ENCODE measurements at regions not wholly inside any gene's neighbourhood (a gene's known extent, or its start where the extent isn't known, plus 50 kb on each side); places are given as distances from the start of the nearest gene placed in this dataset.

DNA sequence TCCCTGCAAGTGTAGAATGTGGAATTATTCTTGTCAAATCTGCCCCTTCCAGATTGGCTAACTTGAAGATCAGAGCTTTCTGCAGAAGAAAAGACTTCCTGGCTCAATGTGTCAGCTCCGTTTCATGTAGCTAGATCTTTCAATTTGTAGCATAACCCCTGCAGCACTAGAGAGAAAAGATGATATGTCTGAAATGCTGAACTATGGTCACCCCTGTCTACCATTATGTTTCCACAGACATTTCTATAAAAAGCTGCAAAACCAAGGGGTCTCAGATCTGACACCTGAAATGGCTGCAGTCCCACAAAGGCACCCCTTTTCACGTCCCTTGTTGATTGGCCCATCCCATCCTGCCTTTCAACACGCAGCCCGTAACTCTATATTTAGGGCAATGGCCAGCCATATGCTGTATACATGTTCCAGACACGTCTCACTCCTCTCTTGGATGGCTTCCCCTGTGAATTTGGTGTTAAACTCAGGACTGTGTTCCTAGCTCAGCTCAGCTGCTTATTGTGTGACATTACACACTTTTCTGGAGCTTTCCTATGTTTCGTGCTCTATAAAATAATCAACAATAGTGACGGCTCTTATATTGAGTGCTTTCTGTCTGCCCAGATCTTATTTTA, 648.6 kb upstream of the CELF2 start:
- DNase-seq = no peak

DNA sequence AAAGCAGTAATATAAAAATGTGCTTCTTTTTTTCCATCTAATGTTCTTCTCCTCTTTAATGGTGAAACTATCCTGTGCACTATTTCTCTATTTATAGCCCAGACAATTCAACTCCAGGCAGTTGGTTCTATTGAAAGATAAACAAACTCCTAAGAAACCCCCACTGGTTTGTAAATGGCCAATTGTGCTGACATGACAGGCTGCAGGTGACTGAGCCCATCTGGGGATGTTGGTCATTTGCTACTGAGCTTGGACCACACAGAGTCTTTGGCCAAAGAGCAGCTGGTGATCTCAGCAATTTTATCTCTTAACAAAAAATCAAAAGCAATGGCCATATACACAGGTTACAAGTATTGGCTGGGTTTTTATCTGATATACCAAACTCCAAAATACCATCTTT, 631.8 kb upstream of the CELF2 start:
- no peak for DNase-seq

DNA sequence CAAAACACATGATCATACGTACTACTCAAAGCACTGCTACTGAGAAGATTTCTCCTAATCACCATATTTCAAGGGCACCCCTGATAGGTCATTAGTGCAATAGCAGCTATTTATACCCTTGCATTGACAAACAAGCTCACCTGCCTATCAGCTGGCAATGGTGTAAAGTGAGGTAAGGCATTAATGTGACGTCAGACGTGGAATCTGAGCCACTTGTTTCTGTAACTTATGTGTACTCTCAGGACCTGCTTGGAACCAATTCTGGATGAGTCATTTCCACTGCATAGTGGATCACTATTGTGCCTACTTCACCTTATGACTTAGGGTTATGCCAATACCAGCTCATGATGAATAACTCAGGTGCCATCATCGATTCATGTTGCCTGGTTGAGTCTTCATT, 628.5 kb upstream of the CELF2 start:
- no peak for DNase-seq

DNA sequence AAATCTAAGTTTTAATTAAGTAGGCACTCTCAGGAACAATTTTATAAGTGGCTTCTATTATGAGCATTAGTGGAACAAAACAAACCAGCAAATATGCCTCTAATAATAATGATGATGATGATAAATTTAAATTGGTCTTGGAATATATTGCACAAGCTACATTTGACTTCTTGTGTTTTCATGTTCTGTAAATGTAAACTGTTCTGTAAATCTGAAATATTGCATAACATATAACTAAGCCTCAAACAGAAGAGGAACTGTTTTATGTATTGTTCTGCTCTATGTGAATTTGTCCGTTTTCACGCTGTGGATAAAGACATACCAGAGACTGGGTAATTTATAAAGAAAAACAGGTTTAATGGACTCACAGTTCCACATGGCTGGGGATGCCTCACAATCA, 625.2 kb upstream of the CELF2 start:
- DNase-seq = no peak

DNA sequence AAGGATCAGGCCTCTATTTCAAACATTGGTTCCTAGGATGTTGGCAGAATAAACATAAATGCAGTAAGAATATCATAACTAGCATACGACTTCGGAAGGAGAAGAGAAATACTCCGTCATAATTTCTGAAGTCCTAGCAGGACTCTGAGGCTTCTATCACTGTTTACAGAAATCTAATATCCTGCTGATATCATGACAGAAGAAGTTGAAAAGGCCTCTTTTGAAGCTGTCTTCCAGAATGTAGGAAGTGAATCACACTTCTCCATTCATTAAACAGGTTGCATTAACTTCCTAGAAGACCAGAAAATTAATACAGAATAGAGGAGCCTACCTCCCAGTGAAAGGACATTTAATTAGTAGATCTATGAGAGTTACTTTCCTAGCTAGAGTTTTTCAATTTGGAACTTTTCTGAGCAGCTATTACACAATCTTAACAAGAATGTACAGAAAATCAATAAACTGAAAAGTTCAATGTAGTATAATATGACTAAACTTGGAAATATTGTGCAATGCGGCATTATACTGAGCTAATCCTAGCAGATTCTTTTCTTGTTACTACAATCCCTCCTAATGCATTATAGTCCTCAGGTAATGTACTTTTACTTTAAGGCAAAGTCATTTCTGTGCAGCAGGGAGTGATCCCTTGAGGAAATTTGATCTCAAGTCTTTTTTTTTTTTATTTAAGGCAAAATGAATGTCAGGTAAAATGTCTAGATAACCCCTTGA, 622.6 kb upstream of the CELF2 start:
- no peak for DNase-seq

DNA sequence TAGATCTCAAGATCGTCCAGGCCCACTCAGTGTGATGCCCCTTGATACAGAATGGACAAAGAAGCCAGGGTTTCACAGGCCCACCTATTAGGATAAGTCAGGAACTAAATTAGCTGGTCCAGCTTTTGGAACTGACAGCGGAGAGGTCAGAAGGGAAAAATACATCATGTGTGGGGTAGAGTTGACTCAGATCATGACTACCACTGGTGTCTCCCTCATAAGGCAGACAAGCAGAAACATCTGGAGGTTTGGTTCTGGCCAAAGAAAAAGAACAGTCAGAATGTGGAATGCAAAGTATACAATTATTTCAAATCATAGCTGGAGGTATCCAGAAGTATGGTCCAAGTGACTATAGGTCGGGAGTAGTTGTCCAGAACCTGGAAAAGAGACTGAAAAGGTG, 621.1 kb upstream of the CELF2 start:
- DNase-seq = no peak

DNA sequence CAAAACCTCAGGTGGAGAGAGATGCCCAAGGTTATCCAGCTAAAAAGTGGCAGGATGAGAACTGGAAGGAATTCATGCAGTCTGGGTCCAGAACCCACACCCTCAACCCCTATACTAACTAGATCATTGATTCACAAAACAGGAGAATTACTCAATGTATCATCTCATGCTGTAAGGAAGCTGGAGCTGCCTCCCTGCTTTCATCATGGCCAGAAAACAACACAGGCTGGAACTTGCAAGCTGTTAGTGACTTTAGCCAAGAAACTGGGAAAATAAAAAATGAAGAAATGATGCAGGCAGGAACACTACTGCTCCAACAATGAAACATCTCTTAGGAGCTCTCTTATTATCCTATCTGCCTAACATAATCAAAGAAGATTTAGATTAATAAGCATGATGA, 619.8 kb upstream of the CELF2 start:
- DNase-seq = no peak

DNA sequence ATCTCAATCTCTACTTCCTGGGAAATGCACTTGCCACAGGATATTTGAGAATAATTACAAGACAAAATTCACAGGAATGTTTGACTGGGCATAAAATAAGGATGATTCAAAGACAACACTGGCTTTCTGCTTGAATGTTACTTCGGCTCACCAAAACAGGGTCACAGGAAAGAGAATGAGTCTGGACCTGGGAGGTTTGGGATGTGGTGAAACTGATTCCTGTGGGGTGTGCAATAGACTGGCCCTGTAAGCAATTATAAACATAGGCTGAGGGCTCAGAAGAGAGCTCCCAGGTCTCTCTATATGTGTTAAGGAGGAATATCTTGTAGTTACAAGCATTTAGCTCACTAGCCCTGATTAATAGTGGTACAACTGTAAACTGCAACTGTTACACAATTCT, 613.9 kb upstream of the CELF2 start:
- DNase-seq = no peak

DNA sequence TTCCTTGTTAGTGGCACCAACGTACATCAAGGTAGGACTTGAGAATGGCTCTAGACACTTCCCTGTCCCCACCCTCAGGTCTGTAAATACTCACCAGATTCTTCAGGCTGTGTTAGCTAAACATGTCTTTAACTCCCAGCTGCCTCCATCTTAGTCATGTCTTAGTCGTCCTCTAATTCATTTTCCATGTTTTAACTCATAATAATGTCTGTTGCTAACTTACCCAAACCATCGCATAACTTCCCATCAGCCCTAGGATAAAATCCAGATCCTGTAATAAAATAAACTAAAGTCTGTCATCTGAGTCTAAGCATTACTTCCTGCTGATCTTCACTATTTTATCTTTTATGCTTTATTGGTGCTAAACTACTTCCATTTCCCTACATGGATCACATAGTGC, 600.0 kb upstream of the CELF2 start:
- no peak for DNase-seq

DNA sequence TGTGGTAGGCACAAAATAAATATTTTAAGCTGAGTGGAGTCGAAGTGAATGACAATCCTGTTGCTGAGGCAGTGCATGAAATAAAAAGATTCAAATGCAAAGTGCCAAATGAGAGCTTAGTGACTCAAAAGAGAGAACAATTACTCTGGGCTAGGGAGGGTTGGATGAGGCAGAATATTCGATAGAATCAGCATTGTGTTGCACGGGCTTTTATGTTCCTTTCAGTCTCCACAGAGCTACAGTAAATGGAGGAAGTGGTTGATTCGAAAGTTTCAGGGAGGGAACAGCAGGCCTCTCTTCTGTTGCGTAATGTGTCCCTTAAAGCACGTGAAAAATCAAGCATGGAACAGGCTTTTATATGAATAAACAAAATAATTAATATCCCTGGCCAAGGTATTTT, 599.3 kb upstream of the CELF2 start:
- DNase-seq = no peak

DNA sequence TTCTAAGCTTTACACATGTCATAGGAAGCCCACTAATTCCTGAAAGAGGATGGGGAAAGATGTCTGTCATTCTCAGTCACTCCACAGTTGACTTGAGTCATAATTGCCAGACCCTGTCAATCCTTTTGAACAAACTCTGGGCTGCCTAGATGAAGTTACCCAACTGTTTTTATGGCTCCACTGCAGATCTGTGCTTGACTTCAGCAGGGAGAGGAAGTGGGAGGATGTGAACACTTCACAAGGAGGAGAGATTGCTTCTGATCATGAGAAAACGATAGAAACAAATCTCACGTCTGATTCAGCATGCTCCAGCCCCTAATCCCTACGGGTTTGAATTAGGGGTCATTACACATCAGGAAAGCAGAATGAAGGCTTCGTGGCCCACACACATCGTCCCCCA, 596.6 kb upstream of the CELF2 start:
- DNase-seq = no peak

DNA sequence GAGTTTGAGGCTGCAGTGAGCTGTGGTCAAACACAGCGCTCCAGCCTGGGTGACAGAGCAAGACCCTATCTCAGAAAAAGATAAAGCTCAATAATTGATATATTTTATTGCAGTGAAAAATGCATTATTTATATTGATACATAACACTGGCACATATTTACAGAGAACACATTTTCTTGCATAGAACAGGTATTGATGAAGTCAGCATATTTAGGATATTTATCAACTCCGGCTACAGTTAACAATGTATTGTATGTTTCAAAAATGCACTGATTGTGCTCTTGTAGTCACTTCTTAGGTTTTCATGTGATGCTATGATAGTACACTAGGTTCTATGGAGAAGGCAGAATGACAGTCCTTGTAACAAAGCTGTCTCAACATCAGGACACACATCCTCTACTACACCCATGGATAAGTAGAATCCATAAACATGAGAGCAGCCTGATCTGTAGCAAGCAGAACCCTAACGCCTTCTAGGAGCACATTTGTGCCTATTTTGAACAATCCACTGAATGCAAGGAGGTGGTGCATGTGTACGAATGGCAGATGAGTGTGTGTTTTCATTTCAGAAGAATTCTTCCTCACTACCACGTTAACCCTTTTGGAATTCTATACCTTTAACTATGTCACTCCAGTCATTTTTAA, 586.1 kb upstream of the CELF2 start:
- no peak for DNase-seq

DNA sequence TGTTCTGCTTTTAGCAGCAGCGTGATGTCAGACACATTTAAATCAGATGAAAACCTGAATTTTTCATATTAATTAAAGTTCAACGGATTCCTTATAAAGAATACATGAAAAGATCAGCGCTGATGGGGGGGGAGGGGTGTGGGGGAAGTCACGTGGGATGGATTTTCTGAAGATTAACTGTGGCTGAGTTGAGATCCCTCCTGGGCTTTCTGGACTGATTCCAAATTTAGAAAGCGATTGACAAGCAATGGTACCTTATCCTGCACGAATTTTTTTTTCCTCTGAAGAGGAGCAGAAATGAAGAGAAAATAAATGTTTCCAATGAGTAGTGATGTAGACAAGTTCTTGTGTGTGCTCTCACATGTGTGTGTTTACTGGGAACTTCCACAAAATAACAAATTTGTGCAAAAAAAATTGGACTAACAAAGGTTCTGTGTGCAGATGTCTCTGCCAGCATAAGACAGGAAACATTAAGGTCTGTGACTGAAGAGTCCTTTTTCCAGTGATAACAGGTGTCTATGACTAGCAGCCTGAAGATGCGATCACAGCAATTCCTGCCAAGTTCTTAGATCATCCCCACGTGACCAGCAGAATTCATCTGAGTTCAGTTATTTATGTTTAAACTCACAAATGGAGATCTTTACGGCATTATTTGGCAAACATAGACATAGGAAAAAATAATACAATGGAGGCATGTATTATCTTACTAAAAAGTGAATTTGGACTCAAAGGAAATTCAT, 585.2 kb upstream of the CELF2 start:
- no peak for DNase-seq

DNA sequence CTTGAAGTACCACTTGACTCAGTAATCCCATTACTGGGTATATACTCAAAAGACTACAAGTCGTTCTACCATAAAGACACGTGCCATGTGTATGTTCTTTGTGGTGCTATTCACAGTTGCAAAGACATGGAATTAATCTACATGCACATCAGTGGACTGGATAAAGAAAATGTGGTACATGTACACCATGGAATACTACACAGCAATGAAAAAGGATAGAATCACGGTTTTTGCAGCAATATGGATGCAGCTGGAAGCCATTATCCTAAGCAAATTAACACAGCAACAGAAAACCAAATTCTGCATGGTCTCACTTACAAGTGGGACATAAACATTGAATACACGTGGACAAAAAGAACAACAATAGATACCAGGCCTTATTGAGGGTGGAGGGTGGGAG, 583.4 kb upstream of the CELF2 start:
- no peak for DNase-seq

DNA sequence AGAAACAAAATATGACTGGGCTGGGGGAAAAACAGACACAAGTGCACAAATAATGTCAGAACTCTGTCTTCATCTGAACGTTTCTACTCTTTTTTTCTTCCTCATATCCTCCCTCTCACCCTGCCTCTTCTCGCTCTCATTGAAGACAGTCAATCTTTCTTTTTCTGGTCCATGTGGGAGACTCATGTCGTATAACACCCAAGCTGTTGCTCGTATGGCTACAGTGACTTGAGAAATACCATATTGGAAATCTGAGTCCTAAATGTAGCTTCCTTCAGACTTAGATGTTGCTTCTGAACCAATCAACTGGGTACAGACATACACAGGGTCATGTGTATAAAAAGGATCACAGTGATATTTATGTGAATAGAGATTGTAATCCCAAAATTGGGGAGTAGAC, 579.8 kb upstream of the CELF2 start:
- no peak for DNase-seq

DNA sequence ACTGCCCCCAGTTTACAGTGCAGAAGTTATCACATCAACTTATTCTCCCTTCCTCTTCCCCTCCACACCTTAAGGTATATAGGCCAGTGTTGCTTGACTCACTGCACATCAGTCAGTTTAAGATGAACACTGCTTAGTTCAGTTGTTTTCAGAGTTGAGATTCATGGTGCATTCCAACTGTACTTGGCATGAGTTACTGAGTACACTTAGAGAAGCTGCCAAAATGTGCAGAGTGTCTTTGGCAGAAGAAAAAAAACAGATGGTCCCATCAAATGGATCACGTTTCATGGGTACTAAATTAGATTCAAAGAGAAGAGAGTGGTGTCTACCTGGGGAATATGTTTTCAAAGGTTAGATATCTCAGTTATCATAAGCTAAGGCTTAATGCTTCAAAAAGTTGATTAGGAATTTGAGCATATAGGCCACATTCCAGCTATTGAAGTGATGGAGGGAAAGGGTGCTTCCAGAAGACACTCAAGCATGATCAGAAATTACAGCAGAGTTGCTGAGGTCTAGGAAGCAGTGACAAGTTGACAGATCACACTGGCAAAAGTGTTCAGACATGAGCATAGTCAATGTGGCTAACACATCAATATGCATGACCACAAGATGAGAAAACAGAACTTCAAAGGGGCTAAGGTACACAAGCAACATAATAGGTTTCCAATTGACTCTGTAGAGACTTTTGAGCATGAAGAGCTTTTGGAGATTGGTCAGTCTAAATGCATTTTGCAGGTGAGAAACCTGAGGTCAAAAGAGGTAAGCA, 579.2 kb upstream of the CELF2 start:
- DNase-seq = no peak

DNA sequence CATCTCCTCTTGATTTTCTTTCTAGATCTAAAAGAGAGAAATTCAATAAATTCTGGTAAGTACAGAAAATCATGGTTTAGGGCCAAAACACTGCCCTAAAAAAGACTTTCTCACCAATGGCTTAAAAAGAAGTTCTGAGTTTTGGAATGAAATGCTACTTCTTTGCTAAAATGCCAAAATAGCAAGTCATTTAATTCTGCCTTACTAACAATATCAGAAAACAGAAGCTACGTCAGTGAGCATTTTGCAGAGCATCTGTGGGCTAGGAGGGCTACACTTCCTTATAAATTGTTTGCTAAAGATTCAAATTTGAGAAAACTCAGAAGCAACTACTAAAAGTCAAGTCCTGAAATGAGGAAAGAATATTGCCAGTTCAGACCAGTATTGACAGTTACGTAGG, 560.8 kb upstream of the CELF2 start:
- DNase-seq = no peak

DNA sequence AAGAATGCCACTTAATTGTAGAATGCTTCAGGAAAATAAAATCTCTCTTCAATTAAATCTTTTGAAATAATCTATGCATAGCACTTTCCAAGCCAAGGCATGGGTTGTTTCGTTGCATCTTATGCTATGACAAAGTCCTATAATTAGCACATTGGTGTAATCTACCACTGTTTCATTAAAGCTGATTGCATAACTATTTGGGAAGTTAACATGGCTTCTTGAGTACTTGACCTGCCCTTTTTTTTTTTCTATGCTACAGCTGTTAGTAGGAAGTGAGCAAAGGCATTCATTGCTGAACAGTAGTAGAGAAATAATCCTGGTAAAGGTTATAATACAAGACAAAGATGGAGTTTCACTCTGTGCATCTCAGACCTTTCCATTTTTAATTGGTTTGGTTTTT, 557.2 kb upstream of the CELF2 start:
- no peak for DNase-seq

DNA sequence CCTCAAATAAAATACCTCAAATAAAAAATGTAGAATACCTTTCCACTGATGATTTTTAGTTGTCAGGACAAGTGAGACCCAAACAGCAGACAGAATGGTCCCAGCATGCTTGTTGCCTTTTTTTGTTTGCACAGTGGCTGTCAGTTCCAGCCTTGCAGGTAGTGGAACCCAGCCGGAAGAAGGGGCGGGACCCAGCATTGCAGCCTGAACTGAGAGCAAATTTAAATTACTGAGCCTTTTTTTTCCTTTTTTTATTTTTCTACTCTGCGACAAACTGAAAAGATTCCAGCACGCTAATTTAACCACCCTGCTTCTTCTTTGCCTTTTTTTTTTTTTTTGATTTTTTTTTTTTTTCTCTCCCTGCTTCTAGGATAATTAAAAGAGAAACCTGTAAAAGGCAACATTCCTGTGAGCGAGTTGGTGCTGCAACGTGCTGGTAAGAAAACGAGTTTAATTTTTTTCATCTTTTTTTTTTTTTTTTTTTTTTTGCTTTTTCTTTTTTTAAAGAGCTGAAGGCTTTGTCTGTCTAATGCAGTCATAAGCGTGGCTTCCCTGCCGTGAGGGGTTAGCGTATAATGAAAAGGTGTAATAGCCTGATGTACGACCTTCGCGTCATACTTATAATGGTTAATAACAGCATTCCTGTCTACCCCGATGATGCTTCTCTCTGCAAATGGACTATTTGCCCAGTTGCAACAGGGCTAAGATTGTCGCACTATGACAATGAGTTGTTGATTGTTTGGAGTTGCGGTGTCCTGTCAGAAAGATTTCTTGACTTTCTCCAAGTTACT, 555.3 kb upstream of the CELF2 start:
- DNase-seq = no peak

DNA sequence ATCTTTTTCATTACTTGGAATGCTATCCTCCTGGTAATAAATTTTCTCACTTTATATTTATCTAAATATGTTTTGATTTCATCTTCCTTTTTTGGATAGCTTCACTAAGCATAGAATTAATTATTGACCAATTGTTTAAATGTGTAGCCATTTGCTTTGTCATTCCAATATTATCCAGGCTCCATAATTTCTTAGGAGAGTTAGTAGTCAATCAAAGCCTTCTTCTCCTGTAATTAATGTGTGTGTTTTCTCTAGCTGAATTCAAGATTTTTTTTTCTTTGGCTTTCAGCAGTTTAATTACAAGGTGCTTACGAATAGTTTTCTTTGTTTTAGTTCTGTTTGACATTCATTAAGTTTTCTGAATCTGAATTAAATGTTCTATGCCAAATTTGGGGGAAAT, 545.9 kb upstream of the CELF2 start:
- no peak for DNase-seq

DNA sequence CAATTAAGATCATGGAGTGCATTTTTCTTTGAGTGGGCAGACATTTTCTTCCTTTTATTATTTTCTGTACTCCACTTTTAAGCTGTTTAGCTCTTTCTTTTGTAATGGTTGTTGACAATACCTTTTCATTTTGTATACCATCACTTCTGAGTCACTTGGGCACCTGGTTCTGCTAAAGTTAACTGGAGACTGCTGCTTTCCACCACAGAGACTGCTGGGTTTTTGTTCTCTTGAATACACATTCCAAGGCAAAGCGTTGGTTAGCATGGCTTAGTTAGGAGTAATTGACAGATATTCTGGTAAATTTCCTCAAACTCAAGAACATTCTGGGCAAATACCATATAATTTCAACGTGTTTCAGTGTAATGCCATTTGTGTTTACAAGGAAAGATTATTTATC, 541.9 kb upstream of the CELF2 start:
- DNase-seq = no peak

DNA sequence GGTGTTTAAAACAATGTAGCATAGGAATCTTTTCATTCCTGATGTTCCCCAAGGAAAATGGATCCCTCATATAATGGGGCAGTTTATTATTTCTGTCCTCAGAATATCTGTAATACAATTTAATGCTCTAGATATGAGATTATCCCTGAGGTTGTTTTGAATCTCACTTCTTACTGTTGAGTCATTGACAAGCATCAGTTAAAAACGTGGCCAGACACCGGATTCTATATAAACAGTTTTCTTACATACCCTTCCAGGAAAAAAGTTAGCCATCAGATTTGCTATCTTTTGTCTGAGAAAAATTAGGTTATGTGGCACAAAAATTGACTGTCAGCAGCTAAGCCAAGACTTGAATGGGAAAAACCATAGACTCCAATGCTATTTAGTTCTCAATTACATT, 539.8 kb upstream of the CELF2 start:
- DNase-seq = no peak

Measured in hematopoietic multipotent progenitor cell treated with erythropoietin and hydrocortisone succinate and interleukin-3 and kit ligand, for 8 days (in vitro differentiated cells).